H54 (cell line): ENCODE measurements at regions not wholly inside any gene's neighbourhood (a gene's known extent, or its start where the extent isn't known, plus 50 kb on each side); places are given as distances from the start of the nearest gene placed in this dataset.

ENCODE experiments used
- DNase-seq: peaks from one replicate; pipeline ENCODE4 v3.0.0; 2011; ENCODE audit warnings: low spot score, mixed read lengths; ENCODE audit not compliant: insufficient read length
- FAIRE-seq: peaks from 3 replicates; lab custom pipeline; 2011; peaks lifted over from hg19 to GRCh38; lab: Jason Lieb, UNC
- POLR2A ChIP-seq: IDR thresholded peaks from 2 replicates; pipeline ENCODE4 v1.6.1; 2011; ENCODE audit warnings: low read depth, mild to moderate bottlenecking, low read length

DNA sequence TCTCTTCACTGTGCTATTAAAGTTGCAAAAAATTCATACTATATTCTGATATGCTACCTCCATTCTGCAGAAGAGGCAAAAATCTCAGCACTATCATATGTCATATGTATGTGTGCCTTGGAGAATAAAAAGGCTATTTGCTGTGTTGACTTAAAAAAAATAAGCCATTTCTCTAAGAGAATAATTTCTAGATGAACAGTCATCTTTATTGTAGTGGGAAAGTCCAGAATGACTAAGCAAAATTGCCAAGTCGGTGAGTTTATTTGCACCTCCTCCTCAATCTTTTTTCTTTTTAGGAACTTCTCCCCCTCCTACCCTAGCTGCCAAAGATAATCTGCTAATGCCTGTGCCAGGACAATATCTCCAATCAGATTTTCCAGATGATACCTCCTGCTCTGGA is 353.8 kb upstream of the FAR2 start:
- no peak for FAIRE-seq
- DNase-seq: no peak
- no peak for TF ChIP-seq POLR2A

DNA sequence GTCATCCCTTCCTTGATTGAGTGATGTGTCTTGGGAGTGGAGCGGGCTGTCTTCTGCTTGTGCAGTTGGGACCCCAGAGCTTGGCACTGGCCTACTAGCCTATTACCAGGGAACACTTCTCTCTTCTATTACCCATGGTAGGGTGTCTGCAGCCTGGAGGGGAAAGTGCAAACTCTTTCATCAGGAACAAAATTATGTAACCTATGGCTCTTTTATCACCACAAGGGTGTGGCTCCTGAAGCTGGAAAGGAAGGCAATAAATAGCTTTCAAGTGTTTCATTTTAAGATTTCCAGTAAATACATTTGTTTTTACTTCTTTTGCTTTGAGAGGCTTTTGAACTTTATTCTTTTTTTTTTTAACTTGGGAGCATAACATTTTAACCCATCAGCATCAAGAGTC is 349.7 kb upstream of the FAR2 start:
- FAIRE-seq: no peak
- no peak for DNase-seq
- TF ChIP-seq POLR2A: no peak

DNA sequence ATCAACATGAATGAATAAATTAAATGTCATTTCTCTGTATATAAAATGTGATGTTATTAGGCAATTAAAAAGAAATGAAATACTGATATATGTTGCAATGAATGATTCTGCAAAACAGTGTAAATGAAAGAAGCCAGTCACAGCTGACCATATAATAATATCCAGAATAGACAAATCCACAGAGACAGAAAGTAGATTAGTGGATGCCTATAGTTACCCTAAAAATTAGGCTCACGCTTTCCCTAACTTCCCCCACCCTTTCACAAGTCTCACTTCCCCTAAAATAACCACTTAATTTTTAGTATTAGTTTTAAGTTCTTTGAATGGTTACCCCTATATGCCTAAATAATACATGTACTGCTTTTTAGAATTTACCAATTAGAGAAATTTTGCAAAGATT is 348.9 kb upstream of the FAR2 start:
- TF ChIP-seq POLR2A: no peak
- FAIRE-seq (no peak), DNase-seq (no peak)

DNA sequence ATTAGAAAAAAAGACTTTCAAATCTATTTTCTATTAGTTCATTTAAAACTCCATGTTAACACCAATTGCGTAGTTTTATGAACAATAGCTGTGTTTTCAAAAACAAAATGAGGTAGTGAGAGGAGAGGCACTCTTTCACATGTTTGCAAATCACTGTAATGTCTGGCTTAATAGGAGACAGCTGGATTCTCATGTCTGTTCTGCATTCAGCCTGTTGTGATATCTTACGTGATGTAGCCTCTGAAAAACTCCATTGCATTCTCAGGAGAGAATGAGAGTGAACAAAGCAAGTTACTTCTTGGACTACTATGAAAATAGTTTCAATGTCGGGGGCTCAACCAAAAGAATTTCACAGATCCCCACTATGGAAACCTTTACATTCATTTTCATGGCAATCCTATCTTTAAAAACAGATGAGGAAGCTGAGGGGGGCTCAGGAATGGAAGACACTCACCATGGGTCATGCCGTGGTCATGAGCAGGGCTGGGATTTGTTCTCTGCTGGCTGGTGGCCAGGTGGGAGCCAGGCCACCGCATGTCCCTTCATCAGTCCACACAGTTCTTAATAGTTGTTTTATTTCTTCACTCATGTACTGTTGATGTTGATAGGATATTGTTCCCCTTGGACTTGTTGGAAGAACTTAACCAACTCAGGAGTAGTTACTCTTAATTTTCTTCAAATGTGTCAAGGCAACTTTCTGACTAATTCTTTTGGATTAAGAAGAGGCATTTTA is 346.2 kb upstream of the FAR2 start:
- FAIRE-seq (no peak), DNase-seq (no peak)
- TF ChIP-seq POLR2A: no peak

DNA sequence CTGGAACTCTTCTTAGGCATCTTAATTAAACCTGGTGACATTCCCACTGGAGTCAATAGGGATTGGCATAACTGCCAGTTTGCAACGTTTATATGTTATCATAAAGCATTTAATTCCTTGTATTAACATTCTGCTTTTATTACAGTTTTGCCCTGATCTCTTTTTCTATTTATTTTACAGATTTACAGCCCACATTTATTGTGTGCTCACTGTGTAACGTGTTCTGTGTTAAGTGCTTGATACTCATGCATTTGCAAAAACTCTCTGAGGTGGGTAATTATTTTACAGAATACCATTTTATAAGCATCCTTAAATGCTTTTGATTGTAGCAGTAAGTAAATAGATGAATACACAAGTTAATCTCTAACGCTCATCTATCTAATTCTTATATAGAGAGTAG is 341.5 kb upstream of the FAR2 start:
- no peak for TF ChIP-seq POLR2A
- DNase-seq (no peak), FAIRE-seq (no peak)

DNA sequence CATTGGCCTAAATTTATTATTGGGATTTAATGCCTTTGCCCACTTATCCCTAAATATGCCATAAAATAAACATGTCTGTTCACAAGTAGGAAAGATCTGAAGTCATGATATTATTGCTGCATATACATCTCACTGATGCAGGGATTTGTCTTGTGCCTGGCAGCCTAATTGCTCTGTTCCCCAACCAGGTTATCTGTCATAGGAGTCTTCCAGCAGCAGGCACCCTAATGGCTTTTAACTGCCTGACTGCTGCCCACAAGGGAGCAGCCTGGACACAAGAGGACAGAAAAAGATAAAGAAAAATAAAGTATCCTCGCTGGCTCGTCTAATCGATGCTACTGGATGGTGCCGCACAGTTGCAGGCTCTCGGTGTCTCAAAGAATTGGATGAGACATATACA is 337.6 kb upstream of the FAR2 start:
- DNase-seq (no peak), FAIRE-seq (no peak)
- no peak for TF ChIP-seq POLR2A

DNA sequence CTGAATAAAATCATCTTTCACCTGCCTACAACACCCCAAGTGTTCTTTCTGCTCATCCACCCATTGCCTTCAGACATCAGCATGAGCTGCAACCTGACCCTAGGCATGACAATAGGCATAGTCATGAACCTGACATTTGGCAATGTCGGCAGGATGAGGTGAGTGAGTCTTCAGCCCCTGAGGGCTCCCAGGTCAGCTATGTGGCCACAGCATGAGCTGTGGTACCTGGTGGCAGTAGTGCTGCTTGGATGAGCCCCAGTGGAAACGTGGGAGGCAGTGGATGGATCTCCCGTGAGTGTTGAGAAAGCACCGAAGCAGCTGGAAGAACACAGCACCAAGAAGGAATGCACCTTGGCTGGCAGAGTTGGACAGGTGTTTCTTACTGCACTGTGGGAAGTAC is 334.8 kb upstream of the FAR2 start:
- FAIRE-seq (no peak), DNase-seq (no peak)
- TF ChIP-seq POLR2A: no peak

DNA sequence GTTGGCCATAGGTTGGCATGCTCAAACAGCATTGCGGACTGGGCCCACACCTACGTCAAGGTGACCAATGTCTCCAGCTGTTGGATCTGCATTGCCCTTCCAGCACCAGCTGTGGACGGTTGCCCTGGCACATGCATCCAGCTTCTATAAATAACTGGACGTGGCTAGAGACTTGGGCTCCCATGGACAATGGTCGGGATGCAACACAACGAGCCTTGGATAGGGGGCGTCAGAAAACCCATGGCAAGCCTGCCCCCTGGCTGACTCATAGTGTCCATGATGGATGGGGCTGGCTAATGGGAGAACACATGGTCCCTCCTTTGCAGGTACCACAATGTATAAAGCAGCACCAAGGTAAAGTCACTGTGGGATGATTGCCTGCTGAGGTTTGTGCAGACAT is 331.6 kb upstream of the FAR2 start:
- DNase-seq (no peak), FAIRE-seq (no peak)
- no peak for TF ChIP-seq POLR2A

DNA sequence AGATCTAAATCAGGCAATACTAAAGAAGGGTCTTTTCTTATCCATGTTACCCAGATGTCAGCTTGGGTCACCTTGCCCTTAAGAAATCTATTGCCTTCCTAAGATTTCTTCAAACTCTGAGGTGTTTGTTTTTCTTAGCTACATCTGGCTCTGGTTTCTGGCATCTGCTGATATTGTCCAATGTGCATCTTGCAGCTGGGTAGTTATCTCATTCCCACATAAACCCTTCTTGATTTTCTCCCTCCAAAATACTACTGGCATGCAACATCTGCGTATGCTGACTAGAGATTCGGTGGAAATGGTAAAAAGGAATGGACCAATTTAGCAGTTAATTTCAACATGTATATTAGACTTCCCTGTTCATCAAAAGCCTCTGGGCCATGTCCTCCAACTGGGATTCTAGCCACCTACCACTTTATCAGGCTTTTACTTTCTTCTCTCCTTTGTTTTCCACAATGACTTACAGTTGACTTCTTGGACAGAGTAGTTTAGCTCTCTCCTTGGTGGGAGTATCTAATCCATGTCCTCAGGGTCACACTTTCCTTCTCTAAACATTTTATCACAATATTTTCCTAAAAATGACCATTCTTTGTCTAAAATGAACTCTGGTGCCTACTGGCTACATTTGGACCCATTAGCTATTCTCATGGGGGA is 324.8 kb upstream of the FAR2 start:
- no peak for FAIRE-seq

DNA sequence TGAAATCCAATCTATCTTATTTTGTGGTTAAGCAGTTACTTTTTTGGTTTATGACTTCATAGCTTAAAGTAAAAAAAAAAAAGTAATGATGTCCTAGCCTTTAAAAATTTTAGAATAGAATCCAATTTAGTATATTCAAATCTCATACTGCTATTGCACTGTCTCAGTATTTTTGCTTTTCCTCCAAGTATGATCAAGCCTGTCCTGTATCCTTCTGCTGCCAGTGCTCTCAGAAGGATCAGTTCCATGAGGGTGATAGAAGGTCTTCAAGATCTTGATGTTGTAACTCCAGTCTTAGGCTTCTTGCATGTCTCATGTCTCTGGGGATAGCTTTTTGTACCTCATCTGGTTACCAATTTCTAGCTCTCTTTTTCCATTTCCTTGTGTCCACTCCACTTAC is 324.2 kb upstream of the FAR2 start:
- FAIRE-seq (no peak), DNase-seq (no peak)
- TF ChIP-seq POLR2A: no peak

More for the DNA sequence above, 324.8 kb upstream of the FAR2 start:
- no peak for DNase-seq
- no peak for TF ChIP-seq POLR2A

DNA sequence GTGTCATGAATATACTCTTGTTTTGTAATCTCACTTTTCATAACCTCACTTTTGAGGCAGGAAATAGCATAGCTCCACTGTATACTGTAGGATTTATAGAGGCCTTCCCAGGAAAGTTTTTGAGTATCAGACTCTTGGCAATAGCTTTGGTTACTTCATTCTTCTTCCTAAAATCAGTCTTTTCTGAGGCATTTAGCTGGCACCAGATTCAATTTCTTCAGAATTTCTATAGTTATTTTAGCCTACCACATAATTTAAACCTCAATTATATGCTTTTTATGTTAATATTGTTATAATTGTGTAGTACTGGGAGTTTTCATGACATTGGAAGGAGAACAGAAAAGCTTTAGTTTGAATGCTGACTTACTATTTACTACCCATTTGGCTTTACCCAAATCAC is 322.3 kb upstream of the FAR2 start:
- no peak for FAIRE-seq

DNA sequence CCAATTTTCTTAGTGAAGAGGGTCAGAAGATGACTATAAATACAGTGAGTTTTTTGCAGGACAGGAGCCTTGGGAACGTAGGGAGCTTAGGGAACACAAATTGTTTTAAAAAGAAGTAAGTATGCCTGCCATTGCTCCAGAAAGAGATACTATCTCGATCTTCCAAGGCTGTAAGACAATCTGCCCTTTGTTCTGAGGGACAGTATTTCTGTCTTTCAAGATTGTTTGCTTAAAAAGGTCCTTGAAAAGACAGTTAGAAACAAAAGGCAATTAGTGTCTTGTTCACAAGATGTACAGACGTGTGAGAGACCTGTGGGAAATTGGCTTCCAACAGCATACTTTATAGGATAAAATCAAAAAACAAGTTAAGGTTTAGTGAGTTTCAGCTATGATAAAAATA is 321.2 kb upstream of the FAR2 start:
- TF ChIP-seq POLR2A: no peak

More for the DNA sequence above, 322.3 kb upstream of the FAR2 start:
- TF ChIP-seq POLR2A: no peak
- DNase-seq: no peak

DNA sequence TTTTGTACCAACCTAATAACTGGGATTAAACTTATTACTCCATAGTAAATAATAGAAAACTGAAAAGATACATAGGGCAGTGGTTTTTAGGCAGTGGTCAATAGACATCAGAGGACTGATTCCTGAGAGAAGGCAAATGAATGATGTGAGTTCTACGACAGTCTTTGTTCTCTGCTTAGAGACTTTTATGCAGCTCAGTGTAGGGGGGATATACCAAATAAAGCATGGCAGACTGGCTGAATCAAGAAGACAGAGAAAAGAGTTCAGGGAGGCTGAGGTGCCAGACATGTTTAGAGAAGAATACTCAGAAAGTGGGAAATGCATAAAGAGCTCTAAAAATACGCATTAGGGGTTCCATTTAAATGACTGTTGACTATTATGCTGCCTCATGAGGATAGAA is 320.8 kb upstream of the FAR2 start:
- FAIRE-seq: no peak
- TF ChIP-seq POLR2A: no peak
- no peak for DNase-seq

More for the DNA sequence above, 321.2 kb upstream of the FAR2 start:
- DNase-seq: no peak
- peak; percentile 30 for FAIRE-seq

DNA sequence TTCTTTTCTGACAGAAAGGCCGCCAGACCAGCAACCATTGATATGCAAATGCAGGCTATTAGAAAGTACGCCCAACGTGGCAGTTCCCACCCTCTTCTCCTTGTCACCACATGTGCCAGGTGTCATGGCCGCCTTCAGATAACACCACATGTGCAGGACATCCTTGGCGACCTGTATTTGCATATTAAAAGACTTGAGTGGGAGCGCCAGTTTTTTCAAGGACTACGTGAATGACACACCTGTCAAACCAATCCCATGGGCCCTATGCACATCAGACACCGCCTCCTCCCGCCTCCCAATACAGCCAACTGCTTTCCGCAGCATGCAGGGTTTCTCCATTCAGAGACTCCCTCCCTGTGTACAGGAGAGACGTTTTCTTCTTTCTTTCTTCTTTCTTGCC is 318.6 kb upstream of the FAR2 start:
- no peak for TF ChIP-seq POLR2A
- FAIRE-seq (no peak), DNase-seq (no peak)

DNA sequence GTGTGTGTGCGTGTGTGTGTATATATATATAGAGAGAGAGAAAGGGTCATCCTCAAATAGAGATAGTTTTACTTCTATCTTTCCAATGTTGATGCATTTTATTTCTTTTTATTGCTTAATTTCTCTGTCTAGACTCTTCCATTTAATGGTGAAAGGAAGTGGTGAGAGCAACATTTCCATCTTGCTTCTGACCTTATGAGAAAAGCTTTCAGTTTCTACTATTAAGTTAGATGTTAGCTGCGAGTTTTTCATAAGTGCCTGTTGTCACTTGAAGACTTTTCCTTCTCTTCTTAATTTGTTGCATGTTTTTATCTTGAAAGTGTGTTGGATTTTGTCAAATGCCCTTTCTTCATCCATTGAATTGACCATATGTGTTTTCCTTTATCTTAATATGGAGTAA is 304.4 kb upstream of the FAR2 start:
- DNase-seq (no peak), FAIRE-seq (no peak)
- TF ChIP-seq POLR2A: no peak
